ENCODE measurements at regions not wholly inside any gene's neighbourhood (a gene's known extent, or its start where the extent isn't known, plus 50 kb on each side); places are given as distances from the start of the nearest gene placed in this dataset.

DNA sequence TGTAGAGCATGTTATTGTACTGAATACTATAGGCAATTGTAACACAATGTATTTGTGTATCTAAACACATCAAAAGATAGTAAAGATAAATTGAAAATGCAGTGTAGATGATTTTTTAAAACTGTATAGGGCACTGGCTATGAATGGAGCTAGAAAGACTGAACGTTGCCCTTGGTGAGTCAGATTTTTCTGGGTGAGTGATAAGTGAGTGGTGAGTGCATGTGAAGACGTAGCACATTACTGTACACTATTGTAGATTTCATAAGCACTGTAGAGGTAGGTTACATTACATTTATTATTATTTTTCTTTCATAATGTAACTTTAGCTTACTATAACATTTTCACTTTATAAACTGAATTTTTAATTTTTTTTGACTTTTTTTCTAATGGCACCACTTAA, 1491.6 kb downstream of the TECRL start:
- no peak for TF ChIP-seq EP300 (IDR thresholded peaks at IDR 0.05)
- TF ChIP-seq, protein P1, sequence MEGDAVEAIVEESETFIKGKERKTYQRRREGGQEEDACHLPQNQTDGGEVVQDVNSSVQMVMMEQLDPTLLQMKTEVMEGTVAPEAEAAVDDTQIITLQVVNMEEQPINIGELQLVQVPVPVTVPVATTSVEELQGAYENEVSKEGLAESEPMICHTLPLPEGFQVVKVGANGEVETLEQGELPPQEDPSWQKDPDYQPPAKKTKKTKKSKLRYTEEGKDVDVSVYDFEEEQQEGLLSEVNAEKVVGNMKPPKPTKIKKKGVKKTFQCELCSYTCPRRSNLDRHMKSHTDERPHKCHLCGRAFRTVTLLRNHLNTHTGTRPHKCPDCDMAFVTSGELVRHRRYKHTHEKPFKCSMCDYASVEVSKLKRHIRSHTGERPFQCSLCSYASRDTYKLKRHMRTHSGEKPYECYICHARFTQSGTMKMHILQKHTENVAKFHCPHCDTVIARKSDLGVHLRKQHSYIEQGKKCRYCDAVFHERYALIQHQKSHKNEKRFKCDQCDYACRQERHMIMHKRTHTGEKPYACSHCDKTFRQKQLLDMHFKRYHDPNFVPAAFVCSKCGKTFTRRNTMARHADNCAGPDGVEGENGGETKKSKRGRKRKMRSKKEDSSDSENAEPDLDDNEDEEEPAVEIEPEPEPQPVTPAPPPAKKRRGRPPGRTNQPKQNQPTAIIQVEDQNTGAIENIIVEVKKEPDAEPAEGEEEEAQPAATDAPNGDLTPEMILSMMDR (IDR thresholded peaks at IDR 0.05) = no peak

Measured in ovary (tissue), 3 donors.